Hematopoietic multipotent progenitor cell (in vitro differentiated cells): ENCODE measurements at regions not wholly inside any gene's neighbourhood (a gene's known extent, or its start where the extent isn't known, plus 50 kb on each side); places are given as distances from the start of the nearest gene placed in this dataset.
"Not testable (repeated sequence)": the region's sequence is repeated elsewhere in the genome, so short reads cannot be mapped to it uniquely, and the experiment has no call there.

Experiments used
- DNase-seq, 3 donors: peaks; one replicate each; pipeline ENCODE4 v3.0.0-alpha.2; 2011 to 2015; ENCODE audit warnings: low read depth in 2 of 3, low spot score in 2 of 3

GRCh38 chr6:82118150-82118562 lies 129.4 kb downstream of the IBTK start:
- DNase-seq = no peak

GRCh38 chr6:82114748-82115147 lies 132.8 kb downstream of the IBTK start:
- no peak for DNase-seq

- no peak for DNase-seq
Observed at GRCh38 chr6:82113231-82113630, 134.3 kb downstream of the IBTK start.

- no peak for DNase-seq
Observed at GRCh38 chr6:82111818-82112217, 135.7 kb downstream of the IBTK start.

- no peak for DNase-seq
Observed at GRCh38 chr6:82111114-82111513, 136.4 kb downstream of the IBTK start.

GRCh38 chr6:82103171-82103570 lies 144.4 kb downstream of the IBTK start:
- DNase-seq = not testable (repeated sequence)

GRCh38 chr6:82101374-82102114 lies 146.0 kb downstream of the IBTK start:
- not testable (repeated sequence) for DNase-seq

- DNase-seq = not testable (repeated sequence)
Observed at GRCh38 chr6:82100763-82101162, 146.8 kb downstream of the IBTK start.

- DNase-seq = no peak
Observed at GRCh38 chr6:82097676-82098075, 149.9 kb downstream of the IBTK start.

- no peak for DNase-seq
Observed at GRCh38 chr6:82095091-82095490, 152.5 kb downstream of the IBTK start.

GRCh38 chr6:82094166-82094806 lies 153.3 kb downstream of the IBTK start:
- DNase-seq = no peak

- no peak for DNase-seq
Observed at GRCh38 chr6:82088978-82089771, 158.4 kb downstream of the IBTK start.

GRCh38 chr6:82086944-82087343 lies 160.6 kb downstream of the IBTK start:
- no peak for DNase-seq

GRCh38 chr6:82085701-82086100 lies 161.8 kb downstream of the IBTK start:
- DNase-seq = no peak

GRCh38 chr6:82084324-82084920 lies 163.1 kb downstream of the IBTK start:
- no peak for DNase-seq

- no peak for DNase-seq
Observed at GRCh38 chr6:82083646-82084045, 163.9 kb downstream of the IBTK start.

- DNase-seq = no peak
Observed at GRCh38 chr6:82080767-82081166, 166.8 kb downstream of the IBTK start.

- no peak for DNase-seq
Observed at GRCh38 chr6:82078286-82078908, 169.1 kb downstream of the IBTK start.

- no peak for DNase-seq
Observed at GRCh38 chr6:82076916-82077315, 170.6 kb downstream of the IBTK start.

GRCh38 chr6:82074556-82074955 lies 173.0 kb downstream of the IBTK start:
- no peak for DNase-seq

GRCh38 chr6:82073484-82073883 lies 174.1 kb downstream of the IBTK start:
- DNase-seq = no peak
